GM19438 (cell line): ENCODE measurements at regions not wholly inside any gene's neighbourhood (a gene's known extent, or its start where the extent isn't known, plus 50 kb on each side); places are given as distances from the start of the nearest gene placed in this dataset.
A peak's percentile ranks its signal among the peaks of the same experiment; 100 is the strongest.
"Not testable (repeated sequence)": the region's sequence is repeated elsewhere in the genome, so short reads cannot be mapped to it uniquely, and the experiment has no call there.

Experiments
- ATAC-seq: cut with Tn5 transposase; IDR thresholded peaks from one replicate; pipeline ENCODE4 v1.9.1; 2021; ENCODE audit warnings: low read depth; ENCODE audit not compliant: unreplicated experiment

- ATAC-seq, result no peak
Observed at GRCh38 chr3:106413683-106414082, 544.9 kb upstream of the CBLB start.

DNA sequence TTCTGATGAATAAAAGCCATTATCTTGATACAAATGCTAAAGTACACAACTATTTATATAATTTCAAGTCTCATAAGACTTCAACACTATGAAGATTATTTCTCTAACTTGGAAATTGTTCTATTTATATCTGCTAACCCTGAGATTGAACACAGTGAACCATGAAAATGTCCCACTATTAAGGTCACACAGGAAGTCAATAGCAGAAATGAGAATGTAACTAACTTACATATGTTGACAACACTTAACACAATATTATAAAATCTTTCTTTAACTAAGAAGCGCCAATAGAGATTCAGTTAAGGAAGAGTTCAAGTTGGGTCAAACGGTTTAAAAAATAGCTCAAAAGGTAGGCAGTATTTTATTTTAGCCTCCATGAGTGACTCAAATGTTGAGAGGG is 551.8 kb upstream of the CBLB start:
- no peak for ATAC-seq

DNA sequence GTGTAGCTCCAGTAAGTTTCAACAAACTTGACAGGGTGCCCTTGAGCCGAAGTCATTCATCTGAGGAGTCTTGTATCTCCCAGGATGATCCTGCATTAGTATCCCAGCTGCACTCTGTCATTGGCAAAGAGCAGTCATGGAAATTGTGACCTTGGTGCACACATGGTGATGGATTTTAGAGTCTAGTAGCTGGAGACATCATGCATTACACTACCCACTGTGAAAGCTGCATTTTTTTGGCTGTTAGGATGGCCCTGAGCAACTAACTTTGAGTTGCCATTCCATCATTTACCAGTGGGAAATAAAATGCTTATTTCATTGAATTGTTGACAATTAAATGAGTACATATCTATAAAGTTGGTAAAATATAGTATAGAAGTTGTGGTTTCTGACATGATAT is 552.6 kb upstream of the CBLB start:
- ATAC-seq, result no peak

DNA sequence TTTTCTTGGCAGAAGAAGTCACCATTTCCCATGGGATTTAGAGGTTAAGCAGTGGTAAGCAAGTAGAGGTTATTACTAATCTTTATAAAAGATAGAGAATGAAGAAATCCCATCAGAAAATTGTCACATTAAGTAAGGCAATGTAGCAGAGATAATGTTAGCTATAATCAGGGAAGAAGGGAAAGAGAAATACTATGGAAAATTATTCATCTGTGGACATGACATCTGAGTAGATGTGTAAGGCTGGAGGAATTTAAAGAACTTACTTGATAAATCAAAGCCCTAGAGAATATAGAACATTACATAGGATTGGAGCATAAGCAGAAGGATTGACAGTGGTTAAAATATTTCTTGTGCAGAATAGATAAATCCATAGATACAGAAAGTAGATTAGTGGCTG is 553.1 kb upstream of the CBLB start:
- no peak for ATAC-seq

GRCh38 chr3:106423321-106424225 is 554.8 kb upstream of the CBLB start:
- no peak for ATAC-seq

GRCh38 chr3:106425026-106425425 is 556.2 kb upstream of the CBLB start:
- ATAC-seq, result no peak

- no peak for ATAC-seq
Observed at GRCh38 chr3:106425916-106426315, 557.1 kb upstream of the CBLB start.

DNA sequence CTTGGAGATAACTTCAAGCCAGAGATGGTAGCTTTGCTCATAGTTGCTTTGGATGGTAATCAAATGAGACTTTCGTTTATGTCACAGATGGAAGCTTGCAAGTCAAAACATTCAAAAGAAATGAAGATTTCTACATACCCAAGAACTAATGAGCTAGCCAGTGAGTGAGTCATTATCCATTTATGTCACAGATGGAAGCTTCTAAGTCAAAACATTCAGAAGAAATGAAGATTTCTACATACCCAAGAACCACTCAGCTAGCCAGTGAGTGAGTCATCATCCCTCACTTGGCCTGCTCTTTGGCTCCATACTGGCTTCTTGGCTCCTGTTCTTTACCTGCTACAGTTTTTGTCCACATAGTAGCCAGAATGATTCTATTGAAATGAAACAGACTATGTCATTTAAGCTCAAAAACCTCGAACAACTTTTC is 559.8 kb upstream of the CBLB start:
- no peak for ATAC-seq

DNA sequence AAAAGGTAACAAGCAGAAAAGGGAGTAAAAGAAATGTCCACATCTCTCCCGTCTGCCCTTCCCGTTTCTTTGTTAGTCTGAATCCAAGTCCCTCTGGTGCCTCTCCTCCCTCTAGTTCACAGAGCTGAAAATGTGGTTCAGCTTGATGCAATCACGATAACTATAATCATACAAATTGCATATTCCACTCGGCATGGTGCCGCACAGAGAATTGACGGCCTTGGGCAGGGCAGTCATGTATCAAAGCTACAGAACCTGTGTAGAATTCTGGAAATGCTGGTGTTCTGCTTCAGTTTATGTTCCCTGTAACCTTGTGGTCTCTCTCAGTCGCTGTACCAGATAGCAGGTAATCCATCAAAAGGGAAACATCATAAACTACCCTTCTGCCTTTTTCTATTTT is 562.9 kb upstream of the CBLB start:
- no peak for ATAC-seq

- ATAC-seq, result no peak
Observed at GRCh38 chr3:106435899-106436453, 567.2 kb upstream of the CBLB start.

DNA sequence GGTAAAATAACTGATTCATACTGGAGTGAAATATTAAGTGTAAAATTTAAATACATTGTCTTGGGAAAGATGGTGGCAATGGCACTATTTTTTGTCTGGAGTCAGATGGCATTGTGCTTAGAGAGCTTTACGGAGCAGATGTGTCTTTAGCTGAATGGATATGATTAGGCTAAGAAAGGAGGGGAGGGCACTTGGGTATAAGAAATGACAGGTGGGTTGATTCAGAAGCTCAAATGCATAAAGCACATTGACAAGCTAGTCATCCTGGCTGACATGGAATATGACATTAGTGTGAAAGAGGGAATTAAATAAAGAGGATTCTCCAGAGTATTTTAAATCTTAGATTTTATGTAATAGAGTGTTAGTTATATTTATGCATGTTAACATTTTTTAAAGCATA is 570.1 kb upstream of the CBLB start:
- no peak for ATAC-seq

GRCh38 chr3:106440672-106441071 is 571.9 kb upstream of the CBLB start:
- ATAC-seq, result peak; percentile 87

- no peak for ATAC-seq
Observed at GRCh38 chr3:106446271-106446670, 577.5 kb upstream of the CBLB start.

- no peak for ATAC-seq
Observed at GRCh38 chr3:106447723-106448301, 579.0 kb upstream of the CBLB start.

- ATAC-seq, result not testable (repeated sequence)
Observed at GRCh38 chr3:106448372-106448966, 579.7 kb upstream of the CBLB start.

- ATAC-seq, result no peak
Observed at GRCh38 chr3:106452096-106452495, 583.3 kb upstream of the CBLB start.

- ATAC-seq, result no peak
Observed at GRCh38 chr3:106454497-106454896, 585.7 kb upstream of the CBLB start.

- peak; percentile 80 for ATAC-seq
Observed at GRCh38 chr3:106457281-106458180, 588.7 kb upstream of the CBLB start.

DNA sequence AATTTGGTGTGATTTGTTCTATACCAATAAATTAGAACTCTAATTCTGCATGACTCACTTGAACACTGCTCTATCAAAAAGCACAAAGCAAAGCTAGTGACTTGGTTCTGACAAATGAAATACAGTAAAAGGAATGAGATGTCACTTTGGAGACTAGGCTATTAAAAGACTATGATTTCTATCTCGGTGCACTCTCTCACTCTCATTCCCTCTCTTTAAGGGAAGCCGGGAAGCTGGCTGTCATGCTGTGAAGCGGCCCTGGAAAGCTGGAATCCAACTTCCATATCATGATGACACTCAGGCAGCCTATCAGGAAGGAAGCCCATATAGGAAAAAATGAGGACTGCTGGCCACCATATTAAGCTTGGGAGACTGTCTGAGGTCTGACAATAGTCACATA is 590.1 kb upstream of the CBLB start:
- ATAC-seq, result no peak

- ATAC-seq, result no peak
Observed at GRCh38 chr3:106466881-106467280, 598.1 kb upstream of the CBLB start.
